Mucosa of stomach (tissue), 1 donor: ENCODE measurements at regions not wholly inside any gene's neighbourhood (a gene's known extent, or its start where the extent isn't known, plus 50 kb on each side); places are given as distances from the start of the nearest gene placed in this dataset.

Experiments
- H3K27me3 ChIP-seq: one replicate; pipeline ENCODE4 v1.7.0; 2013; ENCODE audit warnings: mild to moderate bottlenecking, low read length; ENCODE audit not compliant: control insufficient read depth, insufficient read depth
- H3K36me3 ChIP-seq: one replicate; pipeline ENCODE4 v1.7.0; 2013; ENCODE audit warnings: low read length; ENCODE audit not compliant: control insufficient read depth, insufficient read depth
- H3K4me1 ChIP-seq: one replicate; pipeline ENCODE4 v1.7.0; 2013; ENCODE audit warnings: mild to moderate bottlenecking, low read length; ENCODE audit not compliant: control insufficient read depth, insufficient read depth
- H3K4me3 ChIP-seq: one replicate; pipeline ENCODE4 v1.7.0; 2013; ENCODE audit warnings: low read length
- H3K9ac ChIP-seq: one replicate; pipeline ENCODE4 v1.7.0; 2013; ENCODE audit warnings: mild to moderate bottlenecking, low read length, moderate library complexity
- H3K9me3 ChIP-seq: one replicate; pipeline ENCODE4 v1.7.0; 2013; ENCODE audit warnings: mild to moderate bottlenecking, low read length, moderate library complexity; ENCODE audit not compliant: control insufficient read depth
- donor health status: Pancreatic carcinoma.

DNA sequence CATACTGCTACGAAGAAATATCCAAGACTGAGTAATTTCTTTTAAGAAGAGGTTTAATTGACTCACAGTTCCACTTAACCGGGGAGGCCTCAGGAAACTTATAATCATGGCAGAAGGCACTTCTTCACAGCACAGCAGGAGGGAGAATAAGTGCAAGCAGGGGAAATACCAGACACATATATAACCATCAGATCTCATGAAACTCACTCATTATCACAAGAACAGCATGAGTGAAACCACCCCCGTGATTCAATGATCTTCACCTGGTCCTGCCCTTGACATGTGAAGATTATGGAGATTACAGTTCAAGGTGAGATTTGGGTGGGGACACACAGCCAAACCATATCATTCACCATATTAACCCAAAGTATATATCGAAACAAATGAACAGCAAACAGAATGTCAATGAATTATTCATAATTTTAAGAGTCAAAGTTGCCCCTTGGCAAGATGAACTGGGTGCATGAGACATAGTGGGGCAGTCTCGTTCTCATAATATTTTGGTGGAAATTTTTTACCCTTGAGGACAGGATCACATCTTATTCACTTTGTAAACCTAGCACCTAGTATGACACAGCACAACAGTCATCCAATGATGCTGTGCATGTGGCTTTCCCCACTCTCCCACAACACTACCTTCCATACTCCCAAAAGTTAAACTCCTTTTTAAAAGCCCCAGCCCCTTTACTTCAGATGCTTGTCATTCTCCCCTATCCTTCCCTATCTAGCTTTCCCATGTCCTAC is 425.3 kb downstream of the ZEB2 start:
- no peaks in the 10 kb centered on the region for H3K36me3 ChIP-seq
- H3K4me1 ChIP-seq = no peaks in the 10 kb centered on the region
- H3K27me3 ChIP-seq = no peaks in the 10 kb centered on the region
- H3K9ac ChIP-seq = no peak overlapping the region
- H3K4me3 ChIP-seq = no peak overlapping the region
- H3K9me3 ChIP-seq = no peaks in the 10 kb centered on the region

- Histone ChIP-seq H3K4me3 (no peak overlapping the region), H3K4me1 (no peaks in the 10 kb centered on the region), H3K9ac (no peak overlapping the region), H3K36me3 (no peaks in the 10 kb centered on the region), H3K9me3 (no peaks in the 10 kb centered on the region), H3K27me3 (no peaks in the 10 kb centered on the region)
These were observed 428.3 kb downstream of the ZEB2 start for GRCh38 chr2:144091622-144092021.

- H3K4me3 ChIP-seq = no peak overlapping the region
These were observed 431.1 kb downstream of the ZEB2 start for GRCh38 chr2:144088863-144089262.

GRCh38 chr2:144086965-144087364 is 433.0 kb downstream of the ZEB2 start:
- H3K9ac ChIP-seq = no peak overlapping the region
- no peaks in the 10 kb centered on the region for H3K9me3 ChIP-seq
- H3K36me3 ChIP-seq = no peaks in the 10 kb centered on the region
- no peak overlapping the region for H3K4me3 ChIP-seq
- no peaks in the 10 kb centered on the region for H3K27me3 ChIP-seq
- H3K4me1 ChIP-seq = no peaks in the 10 kb centered on the region

More at GRCh38 chr2:144088863-144089262, 431.1 kb downstream of the ZEB2 start:
- H3K4me1 ChIP-seq = no peaks in the 10 kb centered on the region
- H3K27me3 ChIP-seq = no peaks in the 10 kb centered on the region
- no peaks in the 10 kb centered on the region for H3K9me3 ChIP-seq
- H3K9ac ChIP-seq = no peak overlapping the region
- no peaks in the 10 kb centered on the region for H3K36me3 ChIP-seq

- Histone ChIP-seq H3K4me3 (no peak overlapping the region), H3K36me3 (no peaks in the 10 kb centered on the region), H3K27me3 (no peaks in the 10 kb centered on the region), H3K9ac (no peak overlapping the region), H3K9me3 (no peaks in the 10 kb centered on the region), H3K4me1 (no peaks in the 10 kb centered on the region)
These were observed 434.9 kb downstream of the ZEB2 start for GRCh38 chr2:144085016-144085415.

- Histone ChIP-seq H3K9ac (no peak overlapping the region), H3K4me1 (no peaks in the 10 kb centered on the region), H3K27me3 (no peaks in the 10 kb centered on the region), H3K36me3 (no peaks in the 10 kb centered on the region), H3K4me3 (no peak overlapping the region), H3K9me3 (no peaks in the 10 kb centered on the region)
These were observed 435.7 kb downstream of the ZEB2 start for GRCh38 chr2:144084114-144084661.

GRCh38 chr2:144083211-144083610 is 436.7 kb downstream of the ZEB2 start:
- Histone ChIP-seq H3K36me3 (no peaks in the 10 kb centered on the region), H3K4me1 (no peaks in the 10 kb centered on the region), H3K4me3 (no peak overlapping the region), H3K27me3 (no peaks in the 10 kb centered on the region), H3K9ac (no peak overlapping the region), H3K9me3 (no peaks in the 10 kb centered on the region)

- Histone ChIP-seq H3K4me1 (no peaks in the 10 kb centered on the region), H3K4me3 (no peak overlapping the region), H3K9me3 (no peaks in the 10 kb centered on the region), H3K36me3 (no peaks in the 10 kb centered on the region), H3K27me3 (no peaks in the 10 kb centered on the region), H3K9ac (no peak overlapping the region)
These were observed 437.1 kb downstream of the ZEB2 start for GRCh38 chr2:144082777-144083176.

DNA sequence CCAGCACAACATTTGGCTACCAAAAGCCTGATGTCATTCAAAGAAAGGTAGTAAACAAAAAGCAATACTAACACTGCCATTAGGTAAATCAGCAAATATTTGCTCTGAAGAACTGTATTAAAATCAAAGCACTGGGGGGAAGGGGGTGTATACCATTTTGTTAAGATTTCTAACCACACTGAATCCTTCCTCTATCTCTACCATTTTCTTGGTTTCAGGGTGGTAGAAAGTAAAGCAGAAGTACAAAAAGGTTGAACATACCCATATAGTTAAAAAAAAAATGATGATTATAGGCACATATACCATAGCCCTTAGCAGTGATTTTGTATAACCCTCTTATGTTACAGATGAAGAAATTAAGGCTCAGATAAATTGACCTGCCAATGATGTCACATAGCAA is 437.6 kb downstream of the ZEB2 start:
- H3K36me3 ChIP-seq = no peaks in the 10 kb centered on the region
- H3K4me3 ChIP-seq = no peak overlapping the region
- H3K27me3 ChIP-seq = no peaks in the 10 kb centered on the region
- H3K9ac ChIP-seq = no peak overlapping the region
- H3K9me3 ChIP-seq = no peaks in the 10 kb centered on the region
- no peaks in the 10 kb centered on the region for H3K4me1 ChIP-seq

- Histone ChIP-seq H3K27me3 (no peaks in the 10 kb centered on the region), H3K9me3 (no peaks in the 10 kb centered on the region), H3K36me3 (no peaks in the 10 kb centered on the region), H3K4me3 (no peak overlapping the region), H3K4me1 (no peaks in the 10 kb centered on the region), H3K9ac (no peak overlapping the region)
These were observed 438.6 kb downstream of the ZEB2 start for GRCh38 chr2:144081272-144081671.

- Histone ChIP-seq H3K4me1 (no peaks in the 10 kb centered on the region), H3K27me3 (no peaks in the 10 kb centered on the region), H3K4me3 (no peak overlapping the region), H3K9me3 (no peaks in the 10 kb centered on the region), H3K36me3 (no peaks in the 10 kb centered on the region), H3K9ac (no peak overlapping the region)
These were observed 440.1 kb downstream of the ZEB2 start for GRCh38 chr2:144079803-144080202.

- Histone ChIP-seq H3K9me3 (no peaks in the 10 kb centered on the region), H3K4me3 (no peak overlapping the region)
These were observed 440.9 kb downstream of the ZEB2 start for GRCh38 chr2:144078802-144079724.

More at GRCh38 chr2:144078802-144079724, 440.9 kb downstream of the ZEB2 start:
- Histone ChIP-seq H3K27me3 (no peaks in the 10 kb centered on the region), H3K9ac (no peak overlapping the region), H3K4me1 (no peaks in the 10 kb centered on the region), H3K36me3 (no peaks in the 10 kb centered on the region)
